ENCODE measurements at regions not wholly inside any gene's neighbourhood (a gene's known extent, or its start where the extent isn't known, plus 50 kb on each side); places are given as distances from the start of the nearest gene placed in this dataset.
"Not testable (repeated sequence)": the region's sequence is repeated elsewhere in the genome, so short reads cannot be mapped to it uniquely, and the experiment has no call there.

DNA sequence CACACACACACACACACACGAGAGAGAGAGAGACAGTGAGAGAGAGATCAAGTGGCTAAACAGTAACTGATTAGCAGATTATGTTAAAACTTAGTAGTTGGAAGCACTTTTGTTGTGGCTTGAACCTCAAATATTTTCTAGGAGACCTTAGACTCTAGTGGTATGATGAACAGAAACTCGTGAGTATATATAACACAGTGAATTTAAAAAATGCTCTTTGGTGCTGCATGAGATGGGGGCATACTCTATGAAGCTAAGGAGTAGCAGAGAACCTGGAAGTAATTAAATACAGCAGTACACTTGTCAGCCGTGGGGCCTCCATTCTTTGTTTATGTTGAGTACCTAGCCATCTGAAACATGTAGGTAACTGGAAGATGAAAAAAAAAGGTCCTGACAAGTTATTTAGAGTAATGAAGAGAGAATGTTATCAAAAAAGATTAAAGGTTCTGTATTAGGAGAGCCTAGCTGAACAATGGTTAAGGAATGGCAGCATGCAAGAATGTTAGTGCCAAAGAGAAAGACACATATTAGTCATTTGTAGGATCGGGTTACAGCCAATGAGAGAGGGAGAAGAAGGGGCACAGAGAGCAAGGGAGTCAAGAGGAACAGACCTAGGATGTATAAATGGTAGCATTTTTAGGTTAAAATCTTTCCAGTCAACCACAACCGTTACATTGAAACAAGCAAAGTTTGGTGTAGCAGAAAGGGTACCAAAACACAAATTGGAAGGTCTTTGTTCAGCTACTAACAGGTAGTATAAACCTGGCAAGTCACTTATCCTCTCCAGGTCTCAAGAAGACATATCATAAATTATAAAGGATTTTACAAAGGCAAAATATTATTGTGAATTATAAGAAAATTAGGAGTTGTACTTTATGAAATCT lies 316.7 kb upstream of the DIPK2B start:
- DNase-seq (ENCODE audit: low read depth in 2 of 3, low spot score in 2 of 3), result no peak

DNA sequence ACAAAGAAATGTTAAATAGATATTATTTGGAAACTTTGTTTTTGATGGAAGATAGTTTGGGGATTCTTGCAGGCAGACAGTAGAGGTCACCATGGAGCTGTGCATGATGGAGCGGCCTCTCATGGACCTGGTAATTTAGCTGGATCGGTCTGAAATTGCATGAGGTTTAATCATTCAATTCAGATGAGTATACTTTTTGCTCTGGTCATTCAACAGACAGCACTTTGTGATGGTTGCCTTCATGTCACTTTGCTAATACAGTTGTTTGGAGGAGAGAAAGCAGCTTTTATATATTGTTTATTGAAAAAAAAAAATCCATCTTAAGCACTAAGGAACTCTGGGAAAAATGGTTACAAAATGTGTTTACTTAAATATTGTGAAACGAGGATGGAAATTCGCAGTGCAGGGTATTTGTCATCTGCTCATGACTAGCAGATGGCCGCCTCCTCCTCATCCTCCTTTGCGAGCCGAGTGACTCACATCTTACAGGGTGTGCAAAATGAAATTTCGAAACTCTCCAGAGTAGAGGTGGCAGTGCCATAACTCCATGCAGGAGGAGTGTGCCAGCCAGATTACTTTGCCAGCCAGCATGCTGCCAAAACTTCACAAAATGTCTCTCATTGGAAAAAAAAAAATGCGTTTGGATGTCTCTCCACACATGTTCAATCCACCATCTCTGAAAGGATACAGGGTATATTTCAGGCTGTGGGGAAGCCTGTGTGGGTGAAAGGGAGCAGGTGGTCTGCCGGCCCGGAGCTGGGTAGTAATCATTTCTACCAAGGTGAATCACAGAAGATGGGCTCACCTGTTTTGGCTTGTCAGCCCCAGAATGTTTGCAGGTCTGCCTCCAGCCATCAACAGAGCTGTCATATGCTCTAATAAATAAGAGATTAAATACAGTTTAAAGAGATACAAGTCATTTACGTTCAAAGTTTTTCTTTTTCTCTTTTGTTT lies 314.9 kb upstream of the DIPK2B start:
- no peak for DNase-seq (ENCODE audit: low read depth in 2 of 3, low spot score in 2 of 3)

DNA sequence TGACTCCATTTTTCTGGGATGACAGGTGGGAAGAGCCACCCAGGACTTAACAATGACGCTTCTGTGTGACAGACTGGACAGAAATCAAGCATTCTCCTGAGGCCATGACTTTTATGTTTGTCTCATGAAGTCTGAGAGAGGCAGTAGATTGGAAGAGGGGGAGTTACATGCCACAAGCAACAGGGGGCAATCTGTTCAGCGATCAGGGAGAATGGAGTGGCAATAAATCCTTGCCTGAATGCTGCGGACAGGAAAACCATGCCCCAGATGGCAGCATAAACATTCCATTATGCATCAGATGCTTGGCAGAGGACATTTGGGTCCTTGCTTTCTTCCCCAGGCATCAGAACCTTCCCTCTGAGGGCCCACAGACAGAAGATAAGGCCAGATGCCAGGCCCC lies 312.4 kb upstream of the DIPK2B start:
- DNase-seq (ENCODE audit: low read depth in 2 of 3, low spot score in 2 of 3), result no peak

DNA sequence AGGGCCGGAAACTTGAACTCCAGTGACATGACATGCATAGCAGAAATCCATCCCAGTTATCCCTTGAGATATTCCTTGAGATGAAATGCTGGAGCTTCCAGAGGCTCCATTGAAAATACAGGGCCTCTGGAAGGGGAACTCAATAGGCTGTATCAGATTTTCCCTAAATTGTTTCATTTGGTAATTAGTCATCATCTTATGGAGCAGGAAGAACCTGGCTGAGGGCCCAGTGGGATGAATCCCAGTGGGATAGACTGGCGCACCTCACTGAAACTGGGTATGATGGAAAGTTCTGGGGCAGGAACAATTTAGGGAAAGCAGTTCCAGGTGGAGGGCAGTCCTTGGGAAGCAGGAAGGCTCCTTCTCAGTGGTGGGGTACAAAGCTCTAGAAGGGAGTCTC lies 307.8 kb upstream of the DIPK2B start:
- DNase-seq (ENCODE audit: low read depth in 2 of 3, low spot score in 2 of 3), result no peak

GRCh38 chrX:45506149-45506730 lies 305.6 kb upstream of the DIPK2B start:
- no peak for DNase-seq (ENCODE audit: low read depth in 2 of 3, low spot score in 2 of 3)

DNA sequence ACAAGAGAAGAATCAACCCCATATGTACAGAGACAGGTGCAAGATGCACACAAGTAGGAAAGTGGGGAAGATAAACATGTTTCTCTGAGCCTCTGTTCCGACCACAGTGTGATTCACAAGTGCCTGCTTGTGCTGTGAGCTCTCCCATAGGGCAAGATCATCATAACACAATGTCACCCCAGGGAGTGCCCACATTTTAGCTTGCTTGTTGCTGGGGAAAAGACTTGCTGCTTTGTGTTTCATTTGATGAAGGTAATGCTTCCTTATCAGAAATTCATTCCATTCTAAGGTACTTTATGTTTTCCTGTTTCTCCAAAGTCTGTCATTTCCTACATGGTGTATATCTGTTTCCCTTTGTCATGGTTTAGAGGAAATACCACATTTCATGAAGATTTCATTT lies 304.5 kb upstream of the DIPK2B start:
- no peak for DNase-seq (ENCODE audit: low read depth in 2 of 3, low spot score in 2 of 3)

DNA sequence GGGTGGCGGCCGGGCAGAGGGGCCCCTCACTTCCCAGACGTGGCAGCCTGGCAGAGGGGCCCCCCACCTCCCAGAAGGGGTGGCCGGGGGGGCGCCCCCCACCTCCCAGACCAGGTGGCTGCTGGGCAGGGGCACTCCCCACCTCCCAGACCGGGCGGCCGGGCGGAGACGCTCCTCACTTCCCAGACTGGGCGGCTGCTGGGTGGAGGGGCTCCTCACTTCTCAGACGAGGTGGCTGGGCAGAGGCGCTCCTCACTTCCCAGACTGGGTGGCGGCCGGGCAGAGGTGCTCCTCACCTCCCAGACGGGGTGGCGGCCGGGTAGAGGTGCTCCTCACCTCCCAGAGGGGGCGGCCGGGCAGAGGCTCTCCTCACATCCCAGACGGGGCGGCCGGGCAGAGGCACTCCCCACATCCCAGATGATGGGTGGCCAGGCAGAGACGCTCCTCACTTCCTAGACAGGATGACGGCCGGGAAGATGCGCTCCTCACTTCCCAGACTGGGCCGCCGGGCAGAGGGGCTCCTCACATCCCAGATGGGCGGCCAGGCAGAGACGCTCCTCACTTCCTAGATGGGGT lies 303.2 kb upstream of the DIPK2B start:
- not testable (repeated sequence) for DNase-seq (ENCODE audit: low read depth in 2 of 3, low spot score in 2 of 3)

DNA sequence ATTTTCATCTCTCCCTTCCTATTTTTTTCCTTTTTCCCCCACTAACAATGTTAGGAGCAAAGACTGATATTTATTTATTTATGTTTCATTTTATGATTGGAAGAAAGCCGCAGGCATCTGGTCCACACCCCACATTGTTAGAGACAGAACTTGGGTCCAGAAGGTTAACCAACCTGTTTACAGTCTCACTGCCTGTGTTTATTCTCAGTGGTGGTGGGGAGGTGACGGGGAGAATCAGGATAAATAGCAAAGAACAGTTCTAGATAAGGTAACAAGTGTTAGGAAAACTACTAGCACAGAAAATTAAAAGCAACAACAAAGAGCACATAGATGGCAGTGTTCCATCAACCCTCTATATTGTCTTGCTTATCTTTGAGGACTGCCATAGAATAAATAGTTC lies 301.7 kb upstream of the DIPK2B start:
- no peak for DNase-seq (ENCODE audit: low read depth in 2 of 3, low spot score in 2 of 3)

- no peak for DNase-seq (ENCODE audit: low read depth in 2 of 3, low spot score in 2 of 3)
Observed at GRCh38 chrX:45497290-45497689, 296.6 kb upstream of the DIPK2B start.

DNA sequence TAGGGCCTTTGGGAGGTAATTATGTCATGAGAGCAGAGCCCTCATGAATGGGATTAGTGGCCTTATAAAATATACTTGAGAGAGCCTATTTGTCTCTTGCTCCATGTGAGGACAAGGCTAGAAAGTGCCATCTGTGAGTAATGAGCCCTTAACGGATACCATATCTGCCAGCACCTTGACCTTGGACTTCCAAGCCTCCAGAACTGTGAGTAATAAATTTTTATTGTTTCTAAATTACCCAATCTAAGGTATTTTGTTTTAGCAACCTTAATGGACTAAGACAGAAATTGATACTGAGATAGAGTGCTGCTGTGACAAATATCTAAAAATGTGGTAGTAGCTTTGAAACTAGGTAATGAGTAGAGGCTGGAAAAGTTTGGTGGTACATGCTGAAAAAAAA lies 285.0 kb upstream of the DIPK2B start:
- DNase-seq (ENCODE audit: low read depth in 2 of 3, low spot score in 2 of 3), result no peak

DNA sequence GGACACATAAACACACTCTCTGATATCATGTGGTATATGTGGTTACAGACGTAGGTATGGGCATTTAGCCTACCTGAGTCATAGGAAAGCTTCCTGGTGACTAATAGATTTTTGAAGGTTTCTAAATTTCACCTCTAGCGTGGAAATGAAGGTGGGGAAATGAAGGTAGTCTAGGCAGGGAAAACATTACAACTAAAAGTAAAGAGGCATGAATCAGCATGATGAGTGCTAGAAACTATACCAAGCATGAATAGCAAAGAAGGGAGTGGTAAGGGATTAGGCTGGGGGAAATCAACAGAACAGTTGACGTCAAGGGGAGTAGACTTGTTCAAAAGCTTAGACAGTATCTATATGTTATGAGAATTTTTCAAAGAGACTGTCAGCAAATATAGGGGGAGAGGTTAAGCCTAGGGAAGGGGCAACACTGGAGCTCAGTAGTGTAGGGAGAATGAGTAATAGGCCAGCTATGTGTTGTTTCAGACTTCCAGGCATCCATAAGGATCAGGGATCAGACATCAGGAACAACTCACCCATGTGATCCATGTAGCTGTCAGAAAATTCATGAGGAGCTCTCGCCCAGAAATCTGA lies 279.3 kb upstream of the DIPK2B start:
- no peak for DNase-seq (ENCODE audit: low read depth in 2 of 3, low spot score in 2 of 3)

DNA sequence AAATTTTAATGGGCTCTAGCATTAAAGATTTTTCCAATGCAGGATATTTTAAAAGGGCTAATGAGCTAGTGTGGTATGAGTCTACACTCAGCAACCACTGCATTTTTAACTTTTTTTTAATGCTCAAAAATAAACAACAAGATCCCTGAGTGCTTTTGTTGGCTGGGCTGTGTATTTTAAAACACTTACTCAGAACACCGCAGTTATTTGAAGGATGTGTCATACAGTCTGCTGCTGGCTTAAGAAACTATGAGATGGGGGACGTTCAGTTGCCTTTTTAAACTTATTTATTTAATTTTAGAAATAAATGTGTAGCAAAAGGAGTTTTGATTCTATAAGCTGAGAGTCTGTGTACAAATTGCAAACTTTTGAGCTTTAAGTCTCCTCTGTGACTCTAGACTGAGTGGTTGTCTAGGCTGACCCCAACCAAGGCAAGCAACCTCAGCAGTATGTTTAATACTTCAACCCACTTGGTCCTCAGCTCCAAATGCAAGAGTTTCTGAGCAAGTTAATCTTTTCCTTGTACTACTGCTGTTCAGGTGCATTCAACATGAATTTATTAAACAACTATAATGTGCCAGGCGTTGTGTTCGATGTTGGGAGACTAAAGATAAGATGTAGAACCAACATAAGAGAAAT lies 278.6 kb upstream of the DIPK2B start:
- DNase-seq (ENCODE audit: low read depth in 2 of 3, low spot score in 2 of 3), result no peak

GRCh38 chrX:45472968-45473367 lies 272.3 kb upstream of the DIPK2B start:
- DNase-seq (ENCODE audit: low read depth in 2 of 3, low spot score in 2 of 3), result no peak

- DNase-seq (ENCODE audit: low read depth in 2 of 3, low spot score in 2 of 3), result not testable (repeated sequence)
Observed at GRCh38 chrX:45467537-45467936, 266.9 kb upstream of the DIPK2B start.

DNA sequence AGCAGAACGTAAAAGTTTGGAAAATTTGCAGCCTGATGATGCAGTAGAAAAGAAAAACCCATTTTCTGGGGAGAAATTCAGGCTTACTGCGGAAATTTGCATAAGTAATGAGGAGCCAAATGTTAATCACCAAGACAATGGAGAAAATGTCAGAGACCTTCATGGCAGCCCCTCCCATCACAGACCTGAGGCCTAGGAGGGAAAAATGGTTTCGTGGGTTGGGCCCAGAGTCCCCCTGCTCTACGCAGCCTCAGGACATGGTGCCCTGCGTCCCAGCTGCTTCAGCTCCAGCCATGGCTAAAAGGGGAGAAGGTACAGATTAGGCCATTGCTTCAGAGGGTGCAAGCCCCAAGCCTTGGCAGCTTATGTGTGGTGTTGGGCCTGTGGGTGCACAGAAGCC lies 255.1 kb upstream of the DIPK2B start:
- not testable (repeated sequence) for DNase-seq (ENCODE audit: low read depth in 2 of 3, low spot score in 2 of 3)

DNA sequence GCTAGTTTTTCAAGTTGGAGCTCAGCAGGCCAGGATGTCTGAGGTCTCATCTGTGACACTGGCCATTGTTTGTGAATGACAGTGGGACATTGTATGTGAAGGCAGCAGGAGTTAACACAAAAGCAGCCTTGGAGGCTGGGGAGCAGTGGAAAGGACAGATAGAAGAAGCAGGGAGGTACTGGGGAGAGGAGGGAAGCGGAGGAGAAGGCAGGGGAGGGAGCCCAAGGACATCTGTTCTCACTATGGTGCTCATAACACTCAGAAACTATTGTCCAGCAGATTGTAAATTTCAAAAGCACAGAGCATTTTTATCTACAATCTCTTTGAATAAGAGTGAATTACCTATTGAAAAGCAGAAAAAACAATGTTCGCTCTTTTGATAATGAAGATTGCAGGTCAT lies 253.6 kb upstream of the DIPK2B start:
- no peak for DNase-seq (ENCODE audit: low read depth in 2 of 3, low spot score in 2 of 3)

- DNase-seq (ENCODE audit: low read depth in 2 of 3, low spot score in 2 of 3), result no peak
Observed at GRCh38 chrX:45449982-45450381, 249.3 kb upstream of the DIPK2B start.

DNA sequence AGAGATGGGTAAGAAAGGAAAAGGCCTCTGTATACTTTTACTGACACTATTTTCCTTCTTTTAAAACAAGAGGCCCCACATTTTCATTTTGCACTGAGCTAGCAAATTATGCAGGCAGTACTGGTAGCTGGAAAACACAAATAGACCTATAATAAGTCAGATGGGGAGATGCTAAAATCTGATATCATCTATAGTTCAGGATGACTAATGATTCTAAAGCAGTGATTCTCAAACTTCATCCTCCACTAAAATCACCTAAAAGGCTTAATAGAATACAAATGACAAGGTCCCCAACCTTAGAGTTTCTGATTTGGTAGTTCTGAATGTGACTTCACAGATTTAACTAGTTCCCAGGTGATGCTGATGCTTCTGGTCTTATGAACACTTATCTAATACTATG lies 247.3 kb upstream of the DIPK2B start:
- DNase-seq (ENCODE audit: low read depth in 2 of 3, low spot score in 2 of 3), result no peak

DNA sequence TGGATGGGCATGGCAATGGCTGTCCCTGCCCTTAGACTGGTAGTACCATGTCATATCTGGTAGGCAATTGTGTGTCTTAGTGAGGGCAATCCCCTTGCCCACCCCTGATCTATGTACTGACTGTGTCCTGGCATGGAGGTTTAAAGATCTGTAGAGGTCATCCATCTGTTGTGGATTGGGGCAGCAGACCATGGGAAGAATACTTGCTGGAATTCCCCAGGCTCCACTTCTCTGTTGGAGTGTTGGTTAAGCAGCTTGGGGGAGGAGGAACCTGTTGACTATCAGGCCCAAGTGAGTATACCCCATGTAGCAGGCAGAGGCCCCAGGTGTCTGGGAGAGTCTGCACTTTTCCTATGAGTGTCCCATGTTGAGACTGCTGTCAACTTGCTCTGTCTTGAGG lies 246.7 kb upstream of the DIPK2B start:
- no peak for DNase-seq (ENCODE audit: low read depth in 2 of 3, low spot score in 2 of 3)

DNA sequence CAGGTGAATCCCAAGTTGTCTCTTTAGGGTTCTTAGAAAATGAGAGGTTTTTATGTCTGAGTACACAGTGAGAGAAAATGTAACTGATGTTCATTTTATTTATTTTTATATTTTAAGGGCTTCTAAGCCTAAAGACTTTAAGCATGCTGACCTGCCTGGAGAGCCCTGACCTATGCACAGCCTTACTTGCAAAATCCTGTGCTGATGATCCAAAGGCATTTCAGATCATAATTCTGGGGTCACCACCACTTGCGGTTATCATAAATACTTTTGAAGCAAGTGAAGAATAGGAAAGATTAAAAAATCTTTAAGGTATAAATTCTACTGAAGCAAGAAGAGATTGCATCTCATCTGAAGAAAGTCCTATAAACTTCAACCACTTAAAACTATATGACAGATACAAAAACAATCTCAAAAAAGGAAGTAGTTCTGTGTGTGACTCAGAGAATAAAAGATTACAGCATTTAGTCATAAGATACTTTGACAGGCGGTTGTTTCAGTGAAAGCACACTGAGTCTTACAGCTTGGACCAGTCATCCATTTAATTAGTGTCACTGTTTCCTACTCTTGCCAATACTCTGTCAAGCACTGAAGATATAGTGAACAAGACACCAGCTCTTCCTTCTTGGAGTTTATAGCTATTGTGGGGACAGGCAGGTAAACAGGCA lies 245.2 kb upstream of the DIPK2B start:
- no peak for DNase-seq (ENCODE audit: low read depth in 2 of 3, low spot score in 2 of 3)

Measured in activated CD8-positive, alpha-beta memory T cell treated with anti-CD3 and anti-CD28 coated beads for 48 hours (primary cell).